ENCODE measurements at regions not wholly inside any gene's neighbourhood (a gene's known extent, or its start where the extent isn't known, plus 50 kb on each side); places are given as distances from the start of the nearest gene placed in this dataset.

DNA sequence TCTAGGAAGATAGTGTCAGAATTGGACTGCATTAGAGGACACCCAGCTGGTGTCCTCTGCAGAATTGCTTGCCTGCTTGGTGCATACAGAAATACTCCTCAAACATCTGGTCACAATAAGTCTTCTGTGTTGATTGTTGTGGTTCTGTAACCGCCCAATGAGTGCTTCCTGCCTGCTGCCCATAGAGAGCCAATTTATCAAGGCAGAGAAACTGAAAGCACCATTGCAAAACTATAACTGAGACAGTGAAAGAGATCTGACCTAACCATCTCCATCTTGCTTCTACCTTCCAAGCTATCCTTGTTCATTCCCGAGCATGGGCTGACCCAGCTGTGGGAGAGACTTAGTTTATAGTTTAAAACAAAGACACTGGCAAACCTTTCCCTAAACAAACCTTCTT, 462.4 kb upstream of the RGS18 start:
- Histone ChIP-seq H3K27me3 (ENCODE audit: control insufficient read depth, low read length) (no peaks in the 10 kb centered on the region), H4K20me1 (ENCODE audit: control insufficient read depth, insufficient read depth, low read depth, low read length) (no peaks in the 10 kb centered on the region), H3K9me3 (ENCODE audit: control insufficient read depth, insufficient read depth, low read length) (no peaks in the 10 kb centered on the region), H3K79me2 (ENCODE audit: control insufficient read depth, low read length) (no peaks in the 10 kb centered on the region), H3K4me2 (ENCODE audit: low read length) (no peak overlapping the region), H3F3A (ENCODE audit: control insufficient read depth, insufficient read depth) (no peaks in the 10 kb centered on the region), H3K36me3 (ENCODE audit: control insufficient read depth, low read length) (no peaks in the 10 kb centered on the region), H3K4me1 (ENCODE audit: control insufficient read depth, low read length) (no peaks in the 10 kb centered on the region), H3K4me3 (ENCODE audit: low read length) (no peak overlapping the region), H3K9me2 (replicated peaks; ENCODE audit: control insufficient read depth, low read length) (no peaks in the 10 kb centered on the region), H3K27ac (ENCODE audit: low read depth, low read length) (no peak overlapping the region)
- TF ChIP-seq, protein P1, sequence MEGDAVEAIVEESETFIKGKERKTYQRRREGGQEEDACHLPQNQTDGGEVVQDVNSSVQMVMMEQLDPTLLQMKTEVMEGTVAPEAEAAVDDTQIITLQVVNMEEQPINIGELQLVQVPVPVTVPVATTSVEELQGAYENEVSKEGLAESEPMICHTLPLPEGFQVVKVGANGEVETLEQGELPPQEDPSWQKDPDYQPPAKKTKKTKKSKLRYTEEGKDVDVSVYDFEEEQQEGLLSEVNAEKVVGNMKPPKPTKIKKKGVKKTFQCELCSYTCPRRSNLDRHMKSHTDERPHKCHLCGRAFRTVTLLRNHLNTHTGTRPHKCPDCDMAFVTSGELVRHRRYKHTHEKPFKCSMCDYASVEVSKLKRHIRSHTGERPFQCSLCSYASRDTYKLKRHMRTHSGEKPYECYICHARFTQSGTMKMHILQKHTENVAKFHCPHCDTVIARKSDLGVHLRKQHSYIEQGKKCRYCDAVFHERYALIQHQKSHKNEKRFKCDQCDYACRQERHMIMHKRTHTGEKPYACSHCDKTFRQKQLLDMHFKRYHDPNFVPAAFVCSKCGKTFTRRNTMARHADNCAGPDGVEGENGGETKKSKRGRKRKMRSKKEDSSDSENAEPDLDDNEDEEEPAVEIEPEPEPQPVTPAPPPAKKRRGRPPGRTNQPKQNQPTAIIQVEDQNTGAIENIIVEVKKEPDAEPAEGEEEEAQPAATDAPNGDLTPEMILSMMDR (IDR thresholded peaks at IDR 0.05; ENCODE audit: low read depth, low read length, poor library complexity, severe bottlenecking), result no peak
- no peak for TF ChIP-seq EZH2phosphoT487 (IDR thresholded peaks at IDR 0.05; ENCODE audit: borderline replicate concordance, low read length)

GRCh38 chr1:191696354-191696753, 461.9 kb upstream of the RGS18 start:
- TF ChIP-seq, protein P1 (IDR thresholded peaks at IDR 0.05; ENCODE audit: low read depth, low read length, poor library complexity, severe bottlenecking), result no peak
- no peak for TF ChIP-seq EZH2phosphoT487 (IDR thresholded peaks at IDR 0.05; ENCODE audit: borderline replicate concordance, low read length)
- no peaks in the 10 kb centered on the region for H3K79me2 ChIP-seq (ENCODE audit: control insufficient read depth, low read length)
- H3K36me3 ChIP-seq (ENCODE audit: control insufficient read depth, low read length), result no peaks in the 10 kb centered on the region
- no peaks in the 10 kb centered on the region for H3K9me2 ChIP-seq (replicated peaks; ENCODE audit: control insufficient read depth, low read length)
- H3K4me2 ChIP-seq (ENCODE audit: low read length), result no peak overlapping the region
- H3K27me3 ChIP-seq (ENCODE audit: control insufficient read depth, low read length), result no peaks in the 10 kb centered on the region
- H3K4me3 ChIP-seq (ENCODE audit: low read length), result no peak overlapping the region
- H3K27ac ChIP-seq (ENCODE audit: low read depth, low read length), result no peak overlapping the region
- no peaks in the 10 kb centered on the region for H3K4me1 ChIP-seq (ENCODE audit: control insufficient read depth, low read length)
- H3F3A ChIP-seq (ENCODE audit: control insufficient read depth, insufficient read depth), result no peaks in the 10 kb centered on the region
- H4K20me1 ChIP-seq (ENCODE audit: control insufficient read depth, insufficient read depth, low read depth, low read length), result no peaks in the 10 kb centered on the region
- no peaks in the 10 kb centered on the region for H3K9me3 ChIP-seq (ENCODE audit: control insufficient read depth, insufficient read depth, low read length)

DNA sequence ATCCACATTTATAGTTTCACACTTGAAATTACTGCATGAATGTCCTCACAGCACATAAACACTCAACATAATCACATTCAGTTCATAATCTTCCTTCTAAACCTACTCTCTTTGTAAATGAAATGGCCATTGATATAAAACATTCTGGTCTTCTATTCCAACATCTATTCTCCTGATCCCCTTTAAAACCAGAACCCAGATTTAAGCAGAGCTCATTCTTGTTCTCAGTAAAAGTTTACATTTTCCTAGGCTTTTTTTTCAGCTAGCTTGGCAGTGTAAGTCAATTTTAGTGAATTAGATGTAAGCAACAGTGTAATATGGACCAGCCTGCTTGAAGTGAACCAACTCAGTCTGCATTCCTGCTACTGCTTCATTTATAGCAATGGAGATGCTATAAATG, 460.7 kb upstream of the RGS18 start:
- Histone ChIP-seq H3K27ac (ENCODE audit: low read depth, low read length) (no peak overlapping the region), H3K27me3 (ENCODE audit: control insufficient read depth, low read length) (no peaks in the 10 kb centered on the region), H3K4me1 (ENCODE audit: control insufficient read depth, low read length) (no peaks in the 10 kb centered on the region), H3K4me3 (ENCODE audit: low read length) (no peak overlapping the region), H3K4me2 (ENCODE audit: low read length) (no peak overlapping the region), H3K9me3 (ENCODE audit: control insufficient read depth, insufficient read depth, low read length) (no peaks in the 10 kb centered on the region), H3K79me2 (ENCODE audit: control insufficient read depth, low read length) (no peaks in the 10 kb centered on the region), H3K36me3 (ENCODE audit: control insufficient read depth, low read length) (no peaks in the 10 kb centered on the region), H4K20me1 (ENCODE audit: control insufficient read depth, insufficient read depth, low read depth, low read length) (no peaks in the 10 kb centered on the region), H3K9me2 (replicated peaks; ENCODE audit: control insufficient read depth, low read length) (no peaks in the 10 kb centered on the region), H3F3A (ENCODE audit: control insufficient read depth, insufficient read depth) (no peaks in the 10 kb centered on the region)
- no peak for TF ChIP-seq EZH2phosphoT487 (IDR thresholded peaks at IDR 0.05; ENCODE audit: borderline replicate concordance, low read length)
- TF ChIP-seq, protein P1 (IDR thresholded peaks at IDR 0.05; ENCODE audit: low read depth, low read length, poor library complexity, severe bottlenecking), result no peak

DNA sequence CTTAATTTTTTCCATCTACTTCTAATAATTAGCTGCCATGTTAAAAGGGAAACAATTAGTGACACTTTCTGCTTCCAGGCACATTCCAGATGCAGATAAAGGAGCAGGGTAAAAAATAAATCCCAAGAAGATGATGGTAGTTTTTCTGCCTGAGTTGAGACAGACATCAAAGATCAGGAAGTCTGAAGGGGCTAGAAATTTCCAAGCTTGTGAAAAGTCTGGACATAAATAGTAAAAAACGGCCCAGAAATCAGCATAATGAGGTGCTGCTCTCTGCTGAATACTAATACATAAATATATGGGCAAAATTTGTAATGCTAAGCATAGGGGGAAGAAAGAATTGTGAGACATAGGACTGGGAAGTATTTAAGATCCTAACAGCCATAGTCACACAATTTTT, 460.0 kb upstream of the RGS18 start:
- H3K4me2 ChIP-seq (ENCODE audit: low read length), result no peak overlapping the region
- no peaks in the 10 kb centered on the region for H3K27me3 ChIP-seq (ENCODE audit: control insufficient read depth, low read length)
- no peak for TF ChIP-seq EZH2phosphoT487 (IDR thresholded peaks at IDR 0.05; ENCODE audit: borderline replicate concordance, low read length)
- H3K36me3 ChIP-seq (ENCODE audit: control insufficient read depth, low read length), result no peaks in the 10 kb centered on the region
- no peak overlapping the region for H3K27ac ChIP-seq (ENCODE audit: low read depth, low read length)
- no peaks in the 10 kb centered on the region for H3F3A ChIP-seq (ENCODE audit: control insufficient read depth, insufficient read depth)
- H3K9me3 ChIP-seq (ENCODE audit: control insufficient read depth, insufficient read depth, low read length), result no peaks in the 10 kb centered on the region
- H3K9me2 ChIP-seq (replicated peaks; ENCODE audit: control insufficient read depth, low read length), result no peaks in the 10 kb centered on the region
- H3K79me2 ChIP-seq (ENCODE audit: control insufficient read depth, low read length), result no peaks in the 10 kb centered on the region
- no peak overlapping the region for H3K4me3 ChIP-seq (ENCODE audit: low read length)
- H3K4me1 ChIP-seq (ENCODE audit: control insufficient read depth, low read length), result no peaks in the 10 kb centered on the region
- no peaks in the 10 kb centered on the region for H4K20me1 ChIP-seq (ENCODE audit: control insufficient read depth, insufficient read depth, low read depth, low read length)
